GM06990 (cell line): ENCODE measurements at regions not wholly inside any gene's neighbourhood (a gene's known extent, or its start where the extent isn't known, plus 50 kb on each side); places are given as distances from the start of the nearest gene placed in this dataset.

Experiments
- DNase-seq: peaks from one replicate; pipeline ENCODE4 v3.0.0-alpha.2; 2011; ENCODE audit not compliant: insufficient read length; ENCODE audit errors: extremely low read depth
- H3K27me3 ChIP-seq: replicated peaks from 2 replicates; pipeline ENCODE4 v1.6.0; 2011; ENCODE audit warnings: low read length; ENCODE audit not compliant: control insufficient read depth, insufficient read depth
- H3K36me3 ChIP-seq: 2 replicates; pipeline ENCODE4 v1.5.1; 2011; ENCODE audit warnings: low read length; ENCODE audit not compliant: control insufficient read depth, insufficient read depth
- H3K4me3 ChIP-seq: replicated peaks from 2 replicates; pipeline ENCODE4 v1.5.1; 2011; ENCODE audit warnings: low read depth, mild to moderate bottlenecking, control low read depth, low read length
- TF ChIP-seq, protein P1 (sequence below): IDR thresholded peaks from 2 replicates; pipeline ENCODE4 v1.5.1; 2011; ENCODE audit warnings: low read length, control low read depth, mild to moderate bottlenecking, inconsistent platforms; ENCODE audit not compliant: insufficient read depth, poor library complexity, severe bottlenecking

DNA sequence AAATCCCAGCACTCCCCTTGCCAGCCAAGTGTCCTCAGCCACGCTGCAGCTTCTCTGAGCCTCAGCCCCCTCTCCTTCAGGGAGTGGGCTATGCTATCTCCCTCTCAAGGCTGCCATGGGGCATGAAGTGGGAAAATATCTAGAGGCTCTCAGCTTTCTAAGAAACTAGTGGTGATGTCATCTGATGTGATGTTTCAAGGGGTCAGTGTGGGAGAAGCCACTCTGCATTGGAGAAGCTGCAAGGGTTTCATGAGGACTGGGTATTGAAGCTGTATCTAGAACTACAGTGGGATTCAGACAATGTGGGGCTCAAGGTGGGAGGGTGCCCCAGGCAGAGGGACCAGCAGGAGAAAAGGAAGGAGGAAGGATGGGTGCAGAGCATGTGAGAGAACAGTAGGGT, 210.2 kb downstream of the TLE3 start:
- DNase-seq, result no peak
- Histone ChIP-seq H3K27me3 (peaks cover 3% of the 10 kb centered on the region), H3K4me3 (no peak overlapping the region), H3K36me3 (no peaks in the 10 kb centered on the region)
- TF ChIP-seq, protein P1, sequence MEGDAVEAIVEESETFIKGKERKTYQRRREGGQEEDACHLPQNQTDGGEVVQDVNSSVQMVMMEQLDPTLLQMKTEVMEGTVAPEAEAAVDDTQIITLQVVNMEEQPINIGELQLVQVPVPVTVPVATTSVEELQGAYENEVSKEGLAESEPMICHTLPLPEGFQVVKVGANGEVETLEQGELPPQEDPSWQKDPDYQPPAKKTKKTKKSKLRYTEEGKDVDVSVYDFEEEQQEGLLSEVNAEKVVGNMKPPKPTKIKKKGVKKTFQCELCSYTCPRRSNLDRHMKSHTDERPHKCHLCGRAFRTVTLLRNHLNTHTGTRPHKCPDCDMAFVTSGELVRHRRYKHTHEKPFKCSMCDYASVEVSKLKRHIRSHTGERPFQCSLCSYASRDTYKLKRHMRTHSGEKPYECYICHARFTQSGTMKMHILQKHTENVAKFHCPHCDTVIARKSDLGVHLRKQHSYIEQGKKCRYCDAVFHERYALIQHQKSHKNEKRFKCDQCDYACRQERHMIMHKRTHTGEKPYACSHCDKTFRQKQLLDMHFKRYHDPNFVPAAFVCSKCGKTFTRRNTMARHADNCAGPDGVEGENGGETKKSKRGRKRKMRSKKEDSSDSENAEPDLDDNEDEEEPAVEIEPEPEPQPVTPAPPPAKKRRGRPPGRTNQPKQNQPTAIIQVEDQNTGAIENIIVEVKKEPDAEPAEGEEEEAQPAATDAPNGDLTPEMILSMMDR, result no peak

DNA sequence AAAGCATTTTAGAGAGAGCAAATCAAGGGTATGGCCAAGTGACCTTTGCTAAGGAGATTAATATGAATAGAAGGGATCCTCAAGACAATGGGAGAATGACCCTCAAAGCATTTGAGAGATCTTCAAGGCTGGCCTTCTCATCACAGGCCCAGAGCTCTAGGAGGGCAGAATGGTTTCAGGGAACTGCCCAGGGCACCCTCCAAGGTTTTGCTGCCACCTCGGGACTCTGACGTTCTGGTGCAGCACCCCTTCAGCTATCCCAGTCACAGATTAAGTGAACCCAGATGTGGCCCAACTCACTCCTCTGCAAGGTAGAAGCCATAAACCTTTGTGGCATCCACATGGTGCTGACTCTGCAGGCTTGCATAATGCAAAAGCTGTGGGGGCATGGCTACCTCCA, 209.3 kb downstream of the TLE3 start:
- Histone ChIP-seq H3K27me3 (peaks cover 3% of the 10 kb centered on the region), H3K36me3 (no peaks in the 10 kb centered on the region), H3K4me3 (no peak overlapping the region)
- TF ChIP-seq, protein P1, result no peak
- no peak for DNase-seq

DNA sequence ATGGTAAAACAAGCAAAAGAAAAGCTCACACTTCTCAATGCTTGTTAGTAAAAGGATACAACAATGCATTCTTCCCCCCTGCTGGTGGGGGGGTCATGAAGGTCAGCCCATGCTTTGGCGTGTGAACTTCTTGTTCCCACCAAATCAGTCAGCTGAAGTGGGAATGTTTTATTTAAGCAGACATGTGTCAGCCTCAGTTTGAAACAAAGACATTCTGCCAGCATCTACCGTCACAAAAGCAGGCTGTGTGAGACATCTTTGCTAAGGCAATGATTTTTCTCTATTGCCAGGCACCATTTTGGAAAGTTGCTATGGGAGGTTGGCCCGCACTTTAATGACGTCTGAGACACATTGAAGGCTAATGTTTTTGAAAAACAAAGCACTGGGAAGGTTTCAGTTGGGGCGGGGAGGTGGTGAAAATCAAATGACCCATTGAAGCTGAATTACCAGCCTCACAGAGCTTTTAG, 206.6 kb downstream of the TLE3 start:
- DNase-seq, result no peak

DNA sequence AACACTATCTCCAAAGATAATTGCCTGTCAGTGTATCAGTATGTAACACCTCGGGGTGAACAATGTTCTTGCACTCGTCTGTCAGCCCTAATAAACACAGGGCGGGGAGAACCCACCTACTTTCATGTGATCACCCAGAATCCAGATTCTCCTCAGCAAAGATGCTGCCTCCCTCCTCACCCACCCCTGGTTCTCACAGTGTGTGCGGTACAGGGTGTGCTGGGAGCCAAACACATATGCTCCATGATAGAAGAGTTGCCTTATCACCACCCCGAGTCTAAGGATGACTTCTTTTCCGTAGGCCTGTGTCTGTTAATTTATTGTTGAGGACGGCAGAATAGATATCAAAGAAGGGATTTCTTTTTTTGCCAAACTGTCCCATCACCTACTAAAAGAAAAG, 206.1 kb downstream of the TLE3 start:
- no peak for DNase-seq
- H3K27me3 ChIP-seq, result peaks cover 2% of the 10 kb centered on the region
- no peaks in the 10 kb centered on the region for H3K36me3 ChIP-seq
- H3K4me3 ChIP-seq, result no peak overlapping the region
- TF ChIP-seq, protein P1, result no peak

More for the DNA sequence above, 206.6 kb downstream of the TLE3 start:
- Histone ChIP-seq H3K27me3 (peaks cover 5% of the 10 kb centered on the region), H3K36me3 (no peaks in the 10 kb centered on the region), H3K4me3 (no peak overlapping the region)
- TF ChIP-seq, protein P1, result no peak

DNA sequence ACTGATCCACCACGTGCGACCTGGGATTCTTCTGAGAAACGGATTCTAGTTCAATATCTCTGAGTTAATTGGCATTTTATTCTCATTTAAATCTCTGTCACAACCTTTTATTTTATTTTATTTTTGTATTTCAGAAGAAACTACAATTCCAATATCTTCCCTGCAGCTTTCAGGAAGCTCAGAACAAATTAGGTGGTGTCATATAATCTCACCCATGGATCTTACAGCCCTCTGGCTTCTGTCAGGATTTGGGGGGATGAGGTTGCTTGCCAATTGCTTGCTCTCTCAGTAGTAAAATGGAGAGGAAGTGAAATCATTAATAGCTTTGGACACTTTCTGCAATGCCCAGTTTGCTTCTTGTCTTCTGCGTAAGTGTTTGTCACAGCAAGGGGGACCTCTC, 205.4 kb downstream of the TLE3 start:
- no peak for DNase-seq
- TF ChIP-seq, protein P1, result no peak
- Histone ChIP-seq H3K36me3 (no peaks in the 10 kb centered on the region), H3K4me3 (no peak overlapping the region), H3K27me3 (peaks cover 2% of the 10 kb centered on the region)

DNA sequence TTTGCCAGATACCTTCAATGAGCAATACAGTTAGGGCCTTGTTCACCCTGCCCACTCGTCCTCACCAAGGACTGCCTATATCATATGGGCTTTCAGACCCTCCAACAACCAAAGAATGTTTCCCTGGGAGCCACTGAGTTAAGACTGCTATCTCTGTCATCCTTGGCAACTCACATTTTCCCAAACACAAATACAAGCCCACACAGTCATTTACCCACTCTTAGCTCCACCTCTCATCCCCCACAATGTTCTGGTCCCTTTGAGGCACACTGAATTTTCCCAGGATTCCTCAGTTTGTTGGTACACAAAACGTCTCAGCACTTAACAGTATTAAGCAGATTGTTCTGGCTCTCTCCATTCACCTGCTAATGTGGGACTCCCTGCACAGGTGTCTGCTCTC, 204.6 kb downstream of the TLE3 start:
- Histone ChIP-seq H3K4me3 (no peak overlapping the region), H3K36me3 (no peaks in the 10 kb centered on the region), H3K27me3 (peaks cover 2% of the 10 kb centered on the region)
- TF ChIP-seq, protein P1, result no peak
- DNase-seq, result no peak
